Tibial nerve (tissue), 4 donors: ENCODE measurements at regions not wholly inside any gene's neighbourhood (a gene's known extent, or its start where the extent isn't known, plus 50 kb on each side); places are given as distances from the start of the nearest gene placed in this dataset.

Experiments
- DNase-seq, 2 donors: peaks; one replicate each; pipeline ENCODE4 v3.0.0-alpha.2; 2019; ENCODE audit warnings: low spot score in 2 of 2
- H3K27ac ChIP-seq, 4 donors: fragments of 200-600 bp; sonication (generic) in 3 of 4; one replicate each; pipeline ENCODE4 v1.5.1; 2017 to 2019; ENCODE audit warnings: mild to moderate bottlenecking in 1 of 4
- H3K27me3 ChIP-seq, 2 donors: fragments of 200-600 bp; sonication (generic) in 1 of 2; one replicate each; pipeline versions ENCODE4 v1.5.1 to v1.6.0; 2017 to 2019
- H3K36me3 ChIP-seq, 3 donors: fragments of 200-600 bp; sonication (generic); one replicate each; pipeline ENCODE4 v1.5.1; 2018 to 2019
- H3K4me1 ChIP-seq, 4 donors: fragments of 200-600 bp; sonication (generic) in 3 of 4; one replicate each; pipeline ENCODE4 v1.5.1; 2017 to 2019
- H3K4me3 ChIP-seq, 4 donors: fragments of 200-600 bp; sonication (generic) in 3 of 4; one replicate each; pipeline ENCODE4 v1.5.1; 2017 to 2019; ENCODE audit warnings: mild to moderate bottlenecking in 1 of 4, moderate library complexity in 1 of 4
- H3K9me3 ChIP-seq, 4 donors: fragments of 200-600 bp; sonication (generic) in 3 of 4; one replicate each; pipeline ENCODE4 v1.5.1; 2017 to 2019
- EP300 ChIP-seq, 2 donors: sonication (generic); formaldehyde crosslinking; IDR thresholded peaks; one replicate each; pipeline ENCODE4 v1.6.1; 2017; ENCODE audit warnings: antibody characterized with exemption in 2 of 2, mild to moderate bottlenecking in 1 of 2
- POLR2A ChIP-seq, 2 donors: fragments of 450-650 bp; IDR thresholded peaks; one replicate each; pipeline ENCODE4 v1.6.1; 2017; ENCODE audit warnings: antibody characterized with exemption in 2 of 2, mild to moderate bottlenecking in 2 of 2, moderate library complexity in 2 of 2
- WGBS, 2 donors: methylation state at CpG; one replicate each; pipeline ENCODE4 v1.1.5; 2018; 5-methylcytosine and 5-hydroxymethylcytosine counted together
- TF ChIP-seq, protein P1 (sequence below), 5 experiments: fragments of 200-600 bp in 3 of 5; fragments of 450-650 bp in 2 of 5; sonication (generic) in 3 of 5; IDR thresholded peaks; one replicate each; pipeline ENCODE4 v1.5.1; 2016 to 2019; ENCODE audit warnings: antibody characterized with exemption in 5 of 5, mild to moderate bottlenecking in 3 of 5, moderate library complexity in 2 of 5

DNA sequence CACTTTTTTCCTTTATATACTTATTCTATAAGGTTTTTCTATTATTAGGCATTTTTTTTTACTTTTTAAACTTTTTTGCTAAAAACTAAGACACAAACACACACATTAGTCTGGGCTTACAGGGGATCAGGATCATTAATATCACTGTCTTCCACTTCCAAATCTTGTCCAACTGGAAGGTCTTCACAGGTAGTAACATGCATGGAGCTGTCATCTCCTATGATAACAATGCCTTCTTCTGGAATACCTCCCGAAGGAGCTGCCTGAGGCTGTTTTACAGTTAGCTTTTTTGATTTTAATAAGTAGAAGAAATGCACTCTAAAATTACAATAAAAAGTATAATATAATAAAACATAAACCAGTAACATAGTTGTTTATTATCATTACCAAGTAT is 345.5 kb upstream of the PTGER4 start:
- H3K36me3 ChIP-seq, result no peaks in the 10 kb centered on the region
- H3K27ac ChIP-seq, result no peak overlapping the region
- no peaks in the 10 kb centered on the region for H3K27me3 ChIP-seq
- WGBS, 2 donors, result 79 to 90% methylated on average over 1 of the region's 1 CpG
- H3K9me3 ChIP-seq, result no peaks in the 10 kb centered on the region
- H3K4me1 ChIP-seq, result no peaks in the 10 kb centered on the region
- TF ChIP-seq, protein P1, sequence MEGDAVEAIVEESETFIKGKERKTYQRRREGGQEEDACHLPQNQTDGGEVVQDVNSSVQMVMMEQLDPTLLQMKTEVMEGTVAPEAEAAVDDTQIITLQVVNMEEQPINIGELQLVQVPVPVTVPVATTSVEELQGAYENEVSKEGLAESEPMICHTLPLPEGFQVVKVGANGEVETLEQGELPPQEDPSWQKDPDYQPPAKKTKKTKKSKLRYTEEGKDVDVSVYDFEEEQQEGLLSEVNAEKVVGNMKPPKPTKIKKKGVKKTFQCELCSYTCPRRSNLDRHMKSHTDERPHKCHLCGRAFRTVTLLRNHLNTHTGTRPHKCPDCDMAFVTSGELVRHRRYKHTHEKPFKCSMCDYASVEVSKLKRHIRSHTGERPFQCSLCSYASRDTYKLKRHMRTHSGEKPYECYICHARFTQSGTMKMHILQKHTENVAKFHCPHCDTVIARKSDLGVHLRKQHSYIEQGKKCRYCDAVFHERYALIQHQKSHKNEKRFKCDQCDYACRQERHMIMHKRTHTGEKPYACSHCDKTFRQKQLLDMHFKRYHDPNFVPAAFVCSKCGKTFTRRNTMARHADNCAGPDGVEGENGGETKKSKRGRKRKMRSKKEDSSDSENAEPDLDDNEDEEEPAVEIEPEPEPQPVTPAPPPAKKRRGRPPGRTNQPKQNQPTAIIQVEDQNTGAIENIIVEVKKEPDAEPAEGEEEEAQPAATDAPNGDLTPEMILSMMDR (IDR thresholded peaks at IDR 0.05), result no peak
- no peak overlapping the region for H3K4me3 ChIP-seq
- no peak for DNase-seq

DNA sequence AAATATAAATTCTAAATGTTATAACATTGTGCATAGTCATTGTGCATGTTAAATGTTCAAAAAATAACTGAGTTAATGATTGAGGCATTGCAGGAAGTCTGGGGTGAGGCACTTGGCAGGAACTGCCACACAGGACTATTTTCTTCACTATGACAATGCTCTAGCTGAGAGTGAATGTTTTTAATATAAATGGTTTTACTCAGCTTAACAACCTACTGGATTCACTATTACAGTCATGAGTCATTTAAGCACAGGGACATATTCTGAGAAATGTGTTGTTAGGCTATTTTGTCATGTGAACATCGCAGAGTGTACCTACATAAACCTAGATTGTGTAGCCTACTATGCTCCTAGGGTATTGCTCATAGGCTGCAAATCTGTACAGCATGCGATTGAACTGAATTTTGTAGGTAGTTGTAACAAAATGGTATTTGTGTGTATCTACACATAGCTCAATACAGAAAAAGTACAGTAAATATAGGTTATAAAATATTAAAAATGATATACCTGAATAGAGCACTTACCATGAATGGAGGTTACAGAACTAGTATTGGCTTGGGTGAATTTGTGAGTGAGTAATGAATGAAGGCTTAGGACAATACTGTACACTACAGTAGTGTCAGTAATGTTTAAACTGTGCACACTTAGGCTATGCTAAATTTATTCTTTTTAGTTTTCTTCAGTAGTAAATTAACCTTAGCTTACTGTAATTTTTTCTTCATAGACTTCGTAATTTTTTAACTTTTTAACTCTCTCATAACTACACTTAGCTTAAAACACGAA is 346.1 kb upstream of the PTGER4 start:
- Histone ChIP-seq H3K4me1 (no peaks in the 10 kb centered on the region), H3K27me3 (no peaks in the 10 kb centered on the region), H3K36me3 (no peaks in the 10 kb centered on the region), H3K4me3 (no peak overlapping the region), H3K27ac (no peak overlapping the region), H3K9me3 (no peaks in the 10 kb centered on the region)
- 88 to 91% methylated on average over 4 of the region's 4 CpGs for WGBS, 2 donors
- TF ChIP-seq, protein P1 (IDR thresholded peaks at IDR 0.05), result no peak
- no peak for TF ChIP-seq POLR2A (IDR thresholded peaks at IDR 0.05)
- no peak for TF ChIP-seq EP300 (IDR thresholded peaks at IDR 0.05)
- DNase-seq, result no peak

DNA sequence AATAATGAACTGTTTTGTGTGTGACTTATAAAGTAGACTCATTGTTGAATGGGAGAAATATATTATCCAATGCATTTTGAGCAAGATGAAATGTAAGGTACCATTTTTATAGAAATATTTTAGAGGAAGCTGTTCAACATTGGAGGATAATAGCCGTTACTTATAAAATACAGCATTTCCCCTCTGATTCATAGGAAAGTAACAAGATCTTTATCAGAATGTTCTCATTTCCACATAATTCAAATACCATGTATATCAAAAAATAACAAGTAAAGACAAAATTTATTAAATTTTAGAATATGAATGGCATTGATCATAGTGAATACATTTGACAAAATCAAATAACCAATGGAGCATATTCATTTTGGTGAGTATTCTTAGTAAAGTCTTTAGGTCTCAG is 346.7 kb upstream of the PTGER4 start:
- no peak for DNase-seq
- no peak overlapping the region for H3K4me3 ChIP-seq
- H3K9me3 ChIP-seq, result no peaks in the 10 kb centered on the region
- TF ChIP-seq EP300 (IDR thresholded peaks at IDR 0.05) (no peak), POLR2A (IDR thresholded peaks at IDR 0.05) (no peak)
- TF ChIP-seq, protein P1 (IDR thresholded peaks at IDR 0.05), result no peak
- no peaks in the 10 kb centered on the region for H3K4me1 ChIP-seq
- no peak overlapping the region for H3K27ac ChIP-seq
- no peaks in the 10 kb centered on the region for H3K36me3 ChIP-seq
- H3K27me3 ChIP-seq, result no peaks in the 10 kb centered on the region
- 40 to 66% methylated on average over 1 of the region's 1 CpG for WGBS, 2 donors

DNA sequence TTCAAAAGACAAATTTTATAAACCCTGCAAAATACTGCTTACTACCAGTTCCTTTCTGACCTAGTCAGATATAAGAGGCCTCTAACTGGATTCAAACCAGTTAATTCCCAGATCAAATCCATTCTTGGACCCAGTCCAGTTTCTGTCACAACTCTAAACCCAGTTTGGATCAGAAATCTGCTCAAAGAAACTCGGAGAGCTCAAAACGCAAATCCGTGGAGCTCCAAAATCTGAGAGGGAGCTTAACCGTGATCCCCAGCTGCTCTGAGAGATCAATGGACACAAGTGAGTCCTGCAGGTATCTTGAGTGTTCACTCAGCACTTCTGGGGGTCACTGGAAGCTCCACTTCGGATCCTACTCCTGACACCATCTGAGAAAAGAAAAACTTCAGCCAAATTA is 348.1 kb upstream of the PTGER4 start:
- WGBS, 2 donors, result 82 to 86% methylated on average over 5 of the region's 5 CpGs
- DNase-seq, result no peak
- H3K27me3 ChIP-seq, result no peaks in the 10 kb centered on the region
- H3K27ac ChIP-seq, result no peak overlapping the region
- H3K9me3 ChIP-seq, result no peaks in the 10 kb centered on the region
- TF ChIP-seq POLR2A (IDR thresholded peaks at IDR 0.05), result no peak
- TF ChIP-seq, protein P1 (IDR thresholded peaks at IDR 0.05), result no peak
- TF ChIP-seq EP300 (IDR thresholded peaks at IDR 0.05), result no peak
- no peaks in the 10 kb centered on the region for H3K36me3 ChIP-seq
- no peaks in the 10 kb centered on the region for H3K4me1 ChIP-seq
- no peak overlapping the region for H3K4me3 ChIP-seq

DNA sequence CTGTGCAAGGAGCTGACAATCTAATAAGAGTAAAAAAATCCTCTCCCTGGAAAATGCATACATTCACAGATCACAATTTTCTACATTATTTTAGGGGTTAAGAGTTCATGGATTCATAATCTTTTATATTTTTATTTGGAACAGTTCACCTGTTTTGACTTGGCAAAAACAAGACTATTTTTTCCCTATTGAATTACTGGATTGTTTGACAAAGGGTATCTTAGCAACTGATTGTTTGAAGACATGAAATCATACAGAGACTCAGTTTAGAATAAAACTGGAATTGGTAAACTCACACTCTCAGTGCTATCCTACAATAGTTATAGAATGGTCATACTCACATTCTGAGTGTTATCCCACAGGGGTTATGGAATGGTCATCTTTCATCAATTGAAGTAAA is 358.2 kb upstream of the PTGER4 start:
- Histone ChIP-seq H3K4me1 (peaks cover 0 to 5% (median 0%) of the 10 kb centered on the region in 4 donors), H3K27me3 (no peaks in the 10 kb centered on the region), H3K9me3 (no peaks in the 10 kb centered on the region), H3K36me3 (no peaks in the 10 kb centered on the region), H3K4me3 (no peak overlapping the region), H3K27ac (no peak overlapping the region)
- TF ChIP-seq EP300 (IDR thresholded peaks at IDR 0.05) (no peak), POLR2A (IDR thresholded peaks at IDR 0.05) (no peak)
- TF ChIP-seq, protein P1 (IDR thresholded peaks at IDR 0.05), result no peak
- DNase-seq, result no peak
